Activated naive CD8-positive, alpha-beta T cell treated with anti-CD3 and anti-CD28 coated beads, Interleukin-2, amount 50 U/mL, for 24 hours (primary cell): ENCODE measurements at regions not wholly inside any gene's neighbourhood (a gene's known extent, or its start where the extent isn't known, plus 50 kb on each side); places are given as distances from the start of the nearest gene placed in this dataset.
"Not testable (repeated sequence)": the region's sequence is repeated elsewhere in the genome, so short reads cannot be mapped to it uniquely, and the experiment has no call there.

Source experiments
- ATAC-seq: fragments of 150-1000 bp; cut with Tn5 transposase; one replicate; pipeline ENCODE4 v1.10.0; 2021
- DNase-seq: peaks from one replicate; pipeline ENCODE4 v3.0.0; 2021
- H3K27ac Mint-ChIP-seq: one replicate; pipeline ENCODE4 v1.8.0; 2021; ENCODE audit warnings: mild to moderate bottlenecking, mixed read lengths
- H3K27me3 Mint-ChIP-seq: one replicate; pipeline ENCODE4 v1.8.0; 2021; ENCODE audit warnings: mixed read lengths
- H3K36me3 Mint-ChIP-seq: one replicate; pipeline ENCODE4 v1.8.0; 2021; ENCODE audit warnings: low read depth, mixed read lengths
- H3K4me1 Mint-ChIP-seq: one replicate; pipeline ENCODE4 v1.8.0; 2021; ENCODE audit warnings: mixed read lengths
- H3K4me3 Mint-ChIP-seq: one replicate; pipeline ENCODE4 v1.8.0; 2021; ENCODE audit warnings: mild to moderate bottlenecking, moderate library complexity, mixed read lengths
- H3K9me3 Mint-ChIP-seq: one replicate; pipeline ENCODE4 v1.8.0; 2021; ENCODE audit warnings: mixed read lengths

DNA sequence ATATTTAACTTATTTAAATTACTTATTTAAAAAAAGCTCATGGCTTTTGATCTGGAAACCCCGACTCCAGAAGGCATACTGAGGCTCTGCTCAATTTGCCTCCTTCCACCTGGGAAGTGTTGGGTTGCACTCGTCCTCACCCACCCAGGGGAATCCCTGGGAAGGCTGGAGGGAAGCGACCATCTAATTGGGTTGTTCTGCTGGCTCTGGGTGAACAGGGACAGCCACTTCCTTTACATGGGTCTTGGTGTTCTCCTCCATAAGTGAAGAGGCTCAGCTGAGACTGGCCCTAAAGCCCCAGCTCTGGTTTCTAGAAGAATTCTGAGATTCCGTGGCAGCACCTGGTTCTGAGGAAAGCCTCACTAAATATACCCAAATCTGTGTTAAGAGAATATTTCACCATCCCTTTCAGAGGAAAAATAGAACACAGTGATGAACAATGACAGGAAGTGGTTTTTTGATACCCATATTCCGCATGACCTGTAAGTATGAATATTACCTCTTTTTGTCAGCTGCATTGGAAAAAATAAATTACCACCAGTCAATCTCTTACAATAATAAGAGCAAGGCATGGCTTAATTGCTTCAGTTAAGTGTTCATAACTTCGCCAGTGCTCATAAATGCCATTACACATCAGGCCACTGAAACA is 131.1 kb upstream of the SHH start:
- H3K27me3 Mint-ChIP-seq: no peaks in the 10 kb centered on the region
- ATAC-seq (peak; percentile 55), DNase-seq (no peak)
- peaks cover 23% of the 10 kb centered on the region for H3K9me3 Mint-ChIP-seq
- no peak overlapping the region for H3K4me3 Mint-ChIP-seq
- H3K36me3 Mint-ChIP-seq: no peaks in the 10 kb centered on the region
- H3K27ac Mint-ChIP-seq: no peak overlapping the region
- H3K4me1 Mint-ChIP-seq: peaks cover 17% of the 10 kb centered on the region

DNA sequence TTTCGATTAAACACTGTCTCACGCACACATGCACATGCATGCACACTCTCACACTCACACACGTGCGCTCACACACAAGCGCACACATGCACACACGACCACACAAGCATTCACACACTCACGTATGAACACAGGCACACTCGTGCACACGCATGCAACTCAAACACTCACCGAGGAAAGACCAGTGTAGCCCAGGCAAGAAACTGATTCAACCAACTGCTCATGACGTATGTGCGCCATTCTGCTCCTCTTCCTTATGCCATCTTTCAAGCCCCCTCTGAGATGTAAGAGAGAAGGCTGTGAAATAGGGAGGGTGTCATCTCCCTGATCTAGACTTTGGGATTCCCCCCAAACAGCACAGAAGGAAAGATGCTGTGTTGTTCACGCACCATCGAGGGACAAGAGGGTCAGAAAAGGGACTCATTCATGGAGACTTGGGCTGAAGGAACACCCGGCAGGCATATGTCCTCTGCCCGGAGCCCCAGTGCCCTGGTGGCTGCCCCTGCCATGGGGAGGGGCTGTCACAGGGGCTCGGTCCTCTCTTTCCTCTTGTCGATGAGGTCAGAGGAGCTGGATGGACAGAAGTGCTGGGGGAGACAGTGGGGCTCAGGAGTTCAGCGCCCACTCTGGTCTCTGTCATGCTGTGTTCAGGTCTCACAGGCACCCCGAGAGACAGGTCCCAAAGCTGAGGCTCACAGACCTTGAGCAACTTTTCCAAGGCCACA is 130.1 kb upstream of the SHH start:
- no peak overlapping the region for H3K27ac Mint-ChIP-seq
- H3K9me3 Mint-ChIP-seq: peaks cover 23% of the 10 kb centered on the region
- no peak overlapping the region for H3K4me3 Mint-ChIP-seq
- H3K4me1 Mint-ChIP-seq: peaks cover 17% of the 10 kb centered on the region
- no peaks in the 10 kb centered on the region for H3K36me3 Mint-ChIP-seq
- no peaks in the 10 kb centered on the region for H3K27me3 Mint-ChIP-seq
- ATAC-seq: no peak
- DNase-seq: no peak

- no peaks in the 10 kb centered on the region for H3K27me3 Mint-ChIP-seq
- H3K4me1 Mint-ChIP-seq: peaks cover 17% of the 10 kb centered on the region
- no peak overlapping the region for H3K27ac Mint-ChIP-seq
- H3K9me3 Mint-ChIP-seq: peaks cover 23% of the 10 kb centered on the region
- DNase-seq (no peak), ATAC-seq (no peak)
- no peak overlapping the region for H3K4me3 Mint-ChIP-seq
- H3K36me3 Mint-ChIP-seq: no peaks in the 10 kb centered on the region
Measured at GRCh38 chr7:155941688-155942087, 129.4 kb upstream of the SHH start.

GRCh38 chr7:155939350-155939749 is 127.1 kb upstream of the SHH start:
- Mint-ChIP-seq H3K4me1 (peaks cover 12% of the 10 kb centered on the region), H3K9me3 (peaks cover 18% of the 10 kb centered on the region), H3K27ac (no peak overlapping the region), H3K27me3 (no peaks in the 10 kb centered on the region), H3K36me3 (no peaks in the 10 kb centered on the region), H3K4me3 (no peak overlapping the region)
- DNase-seq (no peak), ATAC-seq (no peak)

- Mint-ChIP-seq H3K27me3 (no peaks in the 10 kb centered on the region), H3K27ac (no peak overlapping the region), H3K36me3 (no peaks in the 10 kb centered on the region), H3K4me3 (no peak overlapping the region), H3K9me3 (peaks cover 18% of the 10 kb centered on the region), H3K4me1 (peaks cover under 1% of the 10 kb centered on the region)
- ATAC-seq: no peak
- no peak for DNase-seq
Measured at GRCh38 chr7:155938129-155938528, 125.9 kb upstream of the SHH start.

DNA sequence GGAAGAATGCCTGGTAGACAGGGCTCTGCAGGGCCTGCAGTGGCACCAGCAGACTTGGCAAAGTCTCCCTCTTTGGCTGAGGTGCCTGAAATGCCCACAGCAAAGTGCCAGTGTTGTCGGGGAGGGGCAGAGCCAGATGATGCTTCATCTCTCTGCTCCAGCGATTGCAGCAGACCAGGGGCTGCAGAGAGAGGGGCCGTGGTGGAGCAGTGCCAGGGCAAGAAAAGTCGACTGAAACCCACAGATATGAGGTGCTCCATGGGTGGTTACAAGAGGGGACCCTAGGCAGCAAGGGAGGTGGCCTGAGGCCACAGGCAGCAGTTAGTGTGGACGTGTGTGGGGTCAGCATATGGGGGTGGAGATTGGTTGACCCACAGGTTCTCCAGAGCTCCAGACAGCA is 123.5 kb upstream of the SHH start:
- ATAC-seq: no peak
- Mint-ChIP-seq H3K27ac (no peak overlapping the region), H3K4me1 (no peaks in the 10 kb centered on the region), H3K4me3 (no peak overlapping the region), H3K9me3 (peaks cover 18% of the 10 kb centered on the region), H3K27me3 (no peaks in the 10 kb centered on the region), H3K36me3 (no peaks in the 10 kb centered on the region)
- DNase-seq: no peak

GRCh38 chr7:155935005-155935557 is 122.8 kb upstream of the SHH start:
- no peak overlapping the region for H3K27ac Mint-ChIP-seq
- DNase-seq (no peak), ATAC-seq (no peak)
- no peaks in the 10 kb centered on the region for H3K36me3 Mint-ChIP-seq
- no peak overlapping the region for H3K4me3 Mint-ChIP-seq
- H3K9me3 Mint-ChIP-seq: peaks cover 14% of the 10 kb centered on the region
- no peaks in the 10 kb centered on the region for H3K4me1 Mint-ChIP-seq
- no peaks in the 10 kb centered on the region for H3K27me3 Mint-ChIP-seq

GRCh38 chr7:155932324-155932723 is 120.1 kb upstream of the SHH start:
- H3K36me3 Mint-ChIP-seq, H3K27ac Mint-ChIP-seq, H3K27me3 Mint-ChIP-seq, H3K4me1 Mint-ChIP-seq, H3K4me3 Mint-ChIP-seq, DNase-seq, ATAC-seq, H3K9me3 Mint-ChIP-seq: not testable (repeated sequence)

GRCh38 chr7:155931396-155932085 is 119.3 kb upstream of the SHH start:
- ATAC-seq (no peak), DNase-seq (no peak)
- H3K27me3 Mint-ChIP-seq: peaks cover 2% of the 10 kb centered on the region
- no peaks in the 10 kb centered on the region for H3K9me3 Mint-ChIP-seq
- no peak overlapping the region for H3K27ac Mint-ChIP-seq
- H3K4me3 Mint-ChIP-seq: no peak overlapping the region
- H3K4me1 Mint-ChIP-seq: no peaks in the 10 kb centered on the region
- no peaks in the 10 kb centered on the region for H3K36me3 Mint-ChIP-seq

DNA sequence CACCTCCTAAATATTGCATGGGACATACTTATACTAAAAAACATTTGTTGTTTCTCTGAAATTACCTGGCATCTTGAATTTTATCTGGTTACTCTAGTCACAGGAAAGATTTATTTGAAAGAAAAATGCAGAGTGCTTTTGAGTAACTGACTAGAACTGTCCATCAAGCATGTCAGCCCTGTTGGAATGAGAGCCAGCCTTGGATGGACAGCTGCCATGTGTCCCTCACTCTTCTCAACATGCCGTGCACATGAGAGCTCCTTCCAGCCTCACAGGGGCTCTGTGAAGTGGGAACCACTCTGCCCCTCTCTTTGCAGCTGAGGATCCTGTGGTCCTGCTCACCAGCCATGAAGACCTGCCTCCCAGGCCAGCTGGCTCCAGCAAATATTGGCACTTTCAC is 118.3 kb upstream of the SHH start:
- Mint-ChIP-seq H3K9me3 (no peaks in the 10 kb centered on the region), H3K27ac (no peak overlapping the region), H3K4me3 (no peak overlapping the region), H3K4me1 (no peaks in the 10 kb centered on the region), H3K36me3 (no peaks in the 10 kb centered on the region), H3K27me3 (peaks cover 2% of the 10 kb centered on the region)
- DNase-seq: no peak
- no peak for ATAC-seq

DNA sequence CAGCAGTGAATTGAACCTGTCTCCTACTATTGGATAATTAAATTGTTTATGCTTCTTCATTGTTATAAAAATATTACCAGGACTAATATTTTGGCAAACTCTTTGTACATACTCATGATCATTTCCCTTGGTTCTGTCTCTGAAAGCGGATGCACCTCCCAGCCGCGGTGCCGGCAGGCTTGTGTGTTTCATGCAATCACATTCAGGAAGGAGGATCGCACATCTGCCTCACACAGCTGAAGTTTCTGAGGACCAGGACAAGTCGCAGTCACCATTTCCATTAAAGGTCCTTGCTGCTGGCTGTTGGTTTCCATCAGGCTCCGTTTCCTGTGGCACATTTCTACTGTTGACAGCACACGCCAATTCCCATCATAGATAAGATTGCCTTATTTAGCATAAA is 117.8 kb upstream of the SHH start:
- Mint-ChIP-seq H3K4me3 (no peak overlapping the region), H3K27ac (no peak overlapping the region), H3K36me3 (no peaks in the 10 kb centered on the region), H3K4me1 (no peaks in the 10 kb centered on the region), H3K27me3 (peaks cover 2% of the 10 kb centered on the region), H3K9me3 (no peaks in the 10 kb centered on the region)
- ATAC-seq: no peak
- DNase-seq: no peak

- Mint-ChIP-seq H3K36me3 (no peaks in the 10 kb centered on the region), H3K27me3 (peaks cover 2% of the 10 kb centered on the region)
Measured at GRCh38 chr7:155928583-155928982, 116.3 kb upstream of the SHH start.

GRCh38 chr7:155927905-155928304 is 115.6 kb upstream of the SHH start:
- H3K4me1 Mint-ChIP-seq: no peaks in the 10 kb centered on the region
- H3K27ac Mint-ChIP-seq: no peak overlapping the region
- no peak for ATAC-seq
- H3K4me3 Mint-ChIP-seq: no peak overlapping the region
- H3K36me3 Mint-ChIP-seq: no peaks in the 10 kb centered on the region
- no peaks in the 10 kb centered on the region for H3K9me3 Mint-ChIP-seq
- no peak for DNase-seq
- H3K27me3 Mint-ChIP-seq: peaks cover 2% of the 10 kb centered on the region

More at GRCh38 chr7:155928583-155928982, 116.3 kb upstream of the SHH start:
- DNase-seq (no peak), ATAC-seq (no peak)
- Mint-ChIP-seq H3K4me3 (no peak overlapping the region), H3K9me3 (no peaks in the 10 kb centered on the region), H3K27ac (no peak overlapping the region), H3K4me1 (no peaks in the 10 kb centered on the region)

- no peaks in the 10 kb centered on the region for H3K4me1 Mint-ChIP-seq
- no peaks in the 10 kb centered on the region for H3K9me3 Mint-ChIP-seq
- DNase-seq: no peak
- H3K27ac Mint-ChIP-seq: no peak overlapping the region
- H3K4me3 Mint-ChIP-seq: no peak overlapping the region
- H3K36me3 Mint-ChIP-seq: no peaks in the 10 kb centered on the region
- no peak for ATAC-seq
- peaks cover 2% of the 10 kb centered on the region for H3K27me3 Mint-ChIP-seq
Measured at GRCh38 chr7:155925682-155926081, 113.4 kb upstream of the SHH start.
